ENCODE measurements at regions not wholly inside any gene's neighbourhood (a gene's known extent, or its start where the extent isn't known, plus 50 kb on each side); places are given as distances from the start of the nearest gene placed in this dataset.

- TF ChIP-seq CTCF (IDR thresholded peaks at IDR 0.05; ENCODE audit: insufficient read depth, low read depth, low read length, missing control alignments), result no peak
- DNase-seq (ENCODE audit: low read depth), result no peak
- H3K4me3 ChIP-seq (ENCODE audit: low read depth, low read length), result no peak overlapping the region
These were observed 208.3 kb downstream of the PIK3C3 start for GRCh38 chr18:42163321-42163720.

GRCh38 chr18:42164556-42164955 is 209.5 kb downstream of the PIK3C3 start:
- no peak for TF ChIP-seq CTCF (IDR thresholded peaks at IDR 0.05; ENCODE audit: insufficient read depth, low read depth, low read length, missing control alignments)
- no peak overlapping the region for H3K4me3 ChIP-seq (ENCODE audit: low read depth, low read length)
- DNase-seq (ENCODE audit: low read depth), result no peak

GRCh38 chr18:42165922-42166513 is 211.0 kb downstream of the PIK3C3 start:
- DNase-seq (ENCODE audit: low read depth), result no peak
- no peak for TF ChIP-seq CTCF (IDR thresholded peaks at IDR 0.05; ENCODE audit: insufficient read depth, low read depth, low read length, missing control alignments)
- H3K4me3 ChIP-seq (ENCODE audit: low read depth, low read length), result no peak overlapping the region

- TF ChIP-seq CTCF (IDR thresholded peaks at IDR 0.05; ENCODE audit: insufficient read depth, low read depth, low read length, missing control alignments), result no peak
- H3K4me3 ChIP-seq (ENCODE audit: low read depth, low read length), result no peak overlapping the region
- DNase-seq (ENCODE audit: low read depth), result no peak
These were observed 213.5 kb downstream of the PIK3C3 start for GRCh38 chr18:42168487-42168886.

GRCh38 chr18:42168907-42169306 is 213.9 kb downstream of the PIK3C3 start:
- no peak for TF ChIP-seq CTCF (IDR thresholded peaks at IDR 0.05; ENCODE audit: insufficient read depth, low read depth, low read length, missing control alignments)
- H3K4me3 ChIP-seq (ENCODE audit: low read depth, low read length), result no peak overlapping the region

GRCh38 chr18:42174909-42175308 is 219.9 kb downstream of the PIK3C3 start:
- no peak overlapping the region for H3K4me3 ChIP-seq (ENCODE audit: low read depth, low read length)
- no peak for DNase-seq (ENCODE audit: low read depth)
- no peak for TF ChIP-seq CTCF (IDR thresholded peaks at IDR 0.05; ENCODE audit: insufficient read depth, low read depth, low read length, missing control alignments)

More at GRCh38 chr18:42168907-42169306, 213.9 kb downstream of the PIK3C3 start:
- no peak for DNase-seq (ENCODE audit: low read depth)

- TF ChIP-seq CTCF (IDR thresholded peaks at IDR 0.05; ENCODE audit: insufficient read depth, low read depth, low read length, missing control alignments), result no peak
- no peak for DNase-seq (ENCODE audit: low read depth)
- no peak overlapping the region for H3K4me3 ChIP-seq (ENCODE audit: low read depth, low read length)
These were observed 221.6 kb downstream of the PIK3C3 start for GRCh38 chr18:42176599-42176998.
